ENCODE measurements at regions not wholly inside any gene's neighbourhood (a gene's known extent, or its start where the extent isn't known, plus 50 kb on each side); places are given as distances from the start of the nearest gene placed in this dataset.

- no peak for TF ChIP-seq POLR2A (IDR thresholded peaks at IDR 0.05)
- TF ChIP-seq CTCF (IDR thresholded peaks at IDR 0.05), result no peak
Observed at GRCh38 chr7:64465551-64465950, 97.3 kb downstream of the ZNF680 start.

All from uterus (tissue), 2 donors.